ENCODE measurements at regions not wholly inside any gene's neighbourhood (a gene's known extent, or its start where the extent isn't known, plus 50 kb on each side); places are given as distances from the start of the nearest gene placed in this dataset.
A peak's percentile ranks its signal among the peaks of the same experiment; 100 is the strongest.

DNA sequence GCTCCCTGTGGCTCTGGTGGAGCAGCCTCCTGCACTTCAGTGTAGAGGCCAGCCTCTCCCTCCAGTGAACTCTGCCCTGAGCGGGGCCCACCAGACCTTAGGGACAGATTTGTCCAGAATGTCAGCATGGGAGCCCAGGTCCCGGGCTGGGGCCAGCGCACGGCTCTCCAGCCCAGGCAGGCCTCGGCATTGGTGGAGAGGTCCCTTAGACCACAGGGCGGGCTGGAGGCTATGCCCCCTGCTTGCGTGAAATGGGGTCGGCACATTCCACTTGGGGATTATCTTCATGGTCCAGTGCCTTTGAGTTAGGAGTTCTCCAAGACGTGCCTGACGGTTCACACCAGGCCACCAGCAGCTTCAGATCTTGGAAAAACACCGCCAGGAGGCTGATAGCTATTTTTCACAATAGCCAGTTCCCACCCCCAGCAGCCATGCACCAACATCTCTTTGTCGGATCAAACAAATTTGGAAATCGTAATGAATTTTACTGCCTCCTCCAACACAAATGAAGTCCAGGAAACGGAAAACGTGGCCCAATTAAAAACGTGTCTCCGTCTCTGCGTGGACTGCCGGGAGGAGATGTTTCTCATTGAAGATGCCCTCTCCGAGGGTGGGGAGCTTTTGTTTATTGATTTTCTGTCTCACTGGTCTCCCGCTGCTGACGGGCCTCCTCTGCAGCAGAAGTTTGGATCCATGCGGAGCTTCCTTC, 110.0 kb upstream of the CIBAR2 start:
- no peaks in the 10 kb centered on the region for H3K36me3 ChIP-seq (replicated peaks in 1 of 2; ENCODE audit: control insufficient read depth in 1 of 2, insufficient read depth in 2 of 2, low read length in 1 of 2)
- H3K27me3 ChIP-seq (ENCODE audit: insufficient read depth) = no peaks in the 10 kb centered on the region
- no peak for DNase-seq
- H3K9ac ChIP-seq = no peak overlapping the region
- TF ChIP-seq GABPA (IDR thresholded peaks at IDR 0.05; ENCODE audit: low read depth) = no peak
- TF ChIP-seq RXRA (IDR thresholded peaks at IDR 0.05; ENCODE audit: borderline replicate concordance, low read depth) = no peak
- TF ChIP-seq NRF1 (IDR thresholded peaks at IDR 0.05; ENCODE audit: low read depth, low read length) = no peak
- TF ChIP-seq, protein P1, sequence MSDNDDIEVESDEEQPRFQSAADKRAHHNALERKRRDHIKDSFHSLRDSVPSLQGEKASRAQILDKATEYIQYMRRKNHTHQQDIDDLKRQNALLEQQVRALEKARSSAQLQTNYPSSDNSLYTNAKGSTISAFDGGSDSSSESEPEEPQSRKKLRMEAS (IDR thresholded peaks at IDR 0.05; ENCODE audit: low read depth) = no peak
- TF ChIP-seq TEAD4 (IDR thresholded peaks at IDR 0.05; ENCODE audit: borderline replicate concordance, insufficient read depth) = no peak
- no peak for TF ChIP-seq RFX5 (IDR thresholded peaks at IDR 0.05; ENCODE audit: low read length)
- TF ChIP-seq YY1 (IDR thresholded peaks at IDR 0.05; ENCODE audit: low read depth) = no peak
- no peak for TF ChIP-seq EP300 (IDR thresholded peaks at IDR 0.05; ENCODE audit: borderline replicate concordance in 1 of 2, low read depth in 1 of 2, low read length in 1 of 2)
- no peak for TF ChIP-seq TAF1 (IDR thresholded peaks at IDR 0.05; ENCODE audit: borderline replicate concordance, low read depth, low read length)
- TF ChIP-seq, protein P2, sequence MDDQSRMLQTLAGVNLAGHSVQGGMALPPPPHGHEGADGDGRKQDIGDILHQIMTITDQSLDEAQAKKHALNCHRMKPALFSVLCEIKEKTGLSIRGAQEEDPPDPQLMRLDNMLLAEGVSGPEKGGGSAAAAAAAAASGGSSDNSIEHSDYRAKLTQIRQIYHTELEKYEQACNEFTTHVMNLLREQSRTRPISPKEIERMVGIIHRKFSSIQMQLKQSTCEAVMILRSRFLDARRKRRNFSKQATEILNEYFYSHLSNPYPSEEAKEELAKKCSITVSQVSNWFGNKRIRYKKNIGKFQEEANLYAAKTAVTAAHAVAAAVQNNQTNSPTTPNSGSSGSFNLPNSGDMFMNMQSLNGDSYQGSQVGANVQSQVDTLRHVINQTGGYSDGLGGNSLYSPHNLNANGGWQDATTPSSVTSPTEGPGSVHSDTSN (IDR thresholded peaks at IDR 0.05) = no peak
- TF ChIP-seq, protein P3, sequence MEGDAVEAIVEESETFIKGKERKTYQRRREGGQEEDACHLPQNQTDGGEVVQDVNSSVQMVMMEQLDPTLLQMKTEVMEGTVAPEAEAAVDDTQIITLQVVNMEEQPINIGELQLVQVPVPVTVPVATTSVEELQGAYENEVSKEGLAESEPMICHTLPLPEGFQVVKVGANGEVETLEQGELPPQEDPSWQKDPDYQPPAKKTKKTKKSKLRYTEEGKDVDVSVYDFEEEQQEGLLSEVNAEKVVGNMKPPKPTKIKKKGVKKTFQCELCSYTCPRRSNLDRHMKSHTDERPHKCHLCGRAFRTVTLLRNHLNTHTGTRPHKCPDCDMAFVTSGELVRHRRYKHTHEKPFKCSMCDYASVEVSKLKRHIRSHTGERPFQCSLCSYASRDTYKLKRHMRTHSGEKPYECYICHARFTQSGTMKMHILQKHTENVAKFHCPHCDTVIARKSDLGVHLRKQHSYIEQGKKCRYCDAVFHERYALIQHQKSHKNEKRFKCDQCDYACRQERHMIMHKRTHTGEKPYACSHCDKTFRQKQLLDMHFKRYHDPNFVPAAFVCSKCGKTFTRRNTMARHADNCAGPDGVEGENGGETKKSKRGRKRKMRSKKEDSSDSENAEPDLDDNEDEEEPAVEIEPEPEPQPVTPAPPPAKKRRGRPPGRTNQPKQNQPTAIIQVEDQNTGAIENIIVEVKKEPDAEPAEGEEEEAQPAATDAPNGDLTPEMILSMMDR (IDR thresholded peaks at IDR 0.05) = no peak
- no peak for TF ChIP-seq JUND (IDR thresholded peaks at IDR 0.05)
- no peak for TF ChIP-seq FOXJ3 (CRISPR knock-in tag; IDR thresholded peaks at IDR 0.05)
- TF ChIP-seq, protein P4, sequence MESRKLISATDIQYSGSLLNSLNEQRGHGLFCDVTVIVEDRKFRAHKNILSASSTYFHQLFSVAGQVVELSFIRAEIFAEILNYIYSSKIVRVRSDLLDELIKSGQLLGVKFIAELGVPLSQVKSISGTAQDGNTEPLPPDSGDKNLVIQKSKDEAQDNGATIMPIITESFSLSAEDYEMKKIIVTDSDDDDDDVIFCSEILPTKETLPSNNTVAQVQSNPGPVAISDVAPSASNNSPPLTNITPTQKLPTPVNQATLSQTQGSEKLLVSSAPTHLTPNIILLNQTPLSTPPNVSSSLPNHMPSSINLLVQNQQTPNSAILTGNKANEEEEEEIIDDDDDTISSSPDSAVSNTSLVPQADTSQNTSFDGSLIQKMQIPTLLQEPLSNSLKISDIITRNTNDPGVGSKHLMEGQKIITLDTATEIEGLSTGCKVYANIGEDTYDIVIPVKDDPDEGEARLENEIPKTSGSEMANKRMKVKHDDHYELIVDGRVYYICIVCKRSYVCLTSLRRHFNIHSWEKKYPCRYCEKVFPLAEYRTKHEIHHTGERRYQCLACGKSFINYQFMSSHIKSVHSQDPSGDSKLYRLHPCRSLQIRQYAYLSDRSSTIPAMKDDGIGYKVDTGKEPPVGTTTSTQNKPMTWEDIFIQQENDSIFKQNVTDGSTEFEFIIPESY (IDR thresholded peaks at IDR 0.05; ENCODE audit: borderline replicate concordance, low read depth) = no peak
- TF ChIP-seq GATA2 (CRISPR knock-in tag; IDR thresholded peaks at IDR 0.05) = no peak
- no peak for TF ChIP-seq FOSL2 (IDR thresholded peaks at IDR 0.05; ENCODE audit: borderline replicate concordance, low read depth)
- TF ChIP-seq, protein P5, sequence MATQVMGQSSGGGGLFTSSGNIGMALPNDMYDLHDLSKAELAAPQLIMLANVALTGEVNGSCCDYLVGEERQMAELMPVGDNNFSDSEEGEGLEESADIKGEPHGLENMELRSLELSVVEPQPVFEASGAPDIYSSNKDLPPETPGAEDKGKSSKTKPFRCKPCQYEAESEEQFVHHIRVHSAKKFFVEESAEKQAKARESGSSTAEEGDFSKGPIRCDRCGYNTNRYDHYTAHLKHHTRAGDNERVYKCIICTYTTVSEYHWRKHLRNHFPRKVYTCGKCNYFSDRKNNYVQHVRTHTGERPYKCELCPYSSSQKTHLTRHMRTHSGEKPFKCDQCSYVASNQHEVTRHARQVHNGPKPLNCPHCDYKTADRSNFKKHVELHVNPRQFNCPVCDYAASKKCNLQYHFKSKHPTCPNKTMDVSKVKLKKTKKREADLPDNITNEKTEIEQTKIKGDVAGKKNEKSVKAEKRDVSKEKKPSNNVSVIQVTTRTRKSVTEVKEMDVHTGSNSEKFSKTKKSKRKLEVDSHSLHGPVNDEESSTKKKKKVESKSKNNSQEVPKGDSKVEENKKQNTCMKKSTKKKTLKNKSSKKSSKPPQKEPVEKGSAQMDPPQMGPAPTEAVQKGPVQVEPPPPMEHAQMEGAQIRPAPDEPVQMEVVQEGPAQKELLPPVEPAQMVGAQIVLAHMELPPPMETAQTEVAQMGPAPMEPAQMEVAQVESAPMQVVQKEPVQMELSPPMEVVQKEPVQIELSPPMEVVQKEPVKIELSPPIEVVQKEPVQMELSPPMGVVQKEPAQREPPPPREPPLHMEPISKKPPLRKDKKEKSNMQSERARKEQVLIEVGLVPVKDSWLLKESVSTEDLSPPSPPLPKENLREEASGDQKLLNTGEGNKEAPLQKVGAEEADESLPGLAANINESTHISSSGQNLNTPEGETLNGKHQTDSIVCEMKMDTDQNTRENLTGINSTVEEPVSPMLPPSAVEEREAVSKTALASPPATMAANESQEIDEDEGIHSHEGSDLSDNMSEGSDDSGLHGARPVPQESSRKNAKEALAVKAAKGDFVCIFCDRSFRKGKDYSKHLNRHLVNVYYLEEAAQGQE (IDR thresholded peaks at IDR 0.05; ENCODE audit: low read depth, low read length) = no peak
- H3F3A ChIP-seq (replicated peaks; ENCODE audit: insufficient read depth) = peaks cover 9% of the 10 kb centered on the region
- no peaks in the 10 kb centered on the region for H3K9me3 ChIP-seq
- H2AFZ ChIP-seq (ENCODE audit: low read depth) = no peak overlapping the region
- no peak overlapping the region for H3K4me2 ChIP-seq
- H3K27ac ChIP-seq (ENCODE audit: low read depth in 2 of 2, low read length in 1 of 2) = peak overlapping the region in 1 of 2 experiments; percentile 93; a peak in 2 of 4 replicates
- no peak overlapping the region for H3K4me3 ChIP-seq (ENCODE audit: low read depth in 2 of 2, low read length in 1 of 2)
- H3K4me1 ChIP-seq (ENCODE audit: control insufficient read depth in 1 of 2, insufficient read depth in 2 of 2, low read depth in 1 of 2, low read length in 1 of 2) = peaks cover 8 to 54% of the 10 kb centered on the region in 2 experiments
- H4K20me1 ChIP-seq (ENCODE audit: insufficient read depth) = 0 out of 2 replicates have a peak, but pooled peaks cover 4% of the 10 kb centered on the region
- CTCF ChIA-PET = interaction anchor here (1.0 to 2.1 kb wide), 4 partner anchors 19 to 107 kb away, joined by 3 to 6 read pairs (median 3); no protein-coding TSS in a partner anchor
- 92% methylated on average over 12 of the region's 23 CpGs for WGBS (ENCODE audit: low lambda C conversion rate)
- POLR2A ChIA-PET = interaction anchor here (1.2 kb wide), 1 partner anchor 13 kb away, joined by 3 read pairs; no protein-coding TSS in a partner anchor
- peaks cover 9% of the 10 kb centered on the region; the same call in 1 of the 2 replicates for H3K79me2 ChIP-seq (ENCODE audit: insufficient read depth)
- no peaks in the 10 kb centered on the region for H3K9me2 ChIP-seq
